K562 (cell line): ENCODE measurements at regions not wholly inside any gene's neighbourhood (a gene's known extent, or its start where the extent isn't known, plus 50 kb on each side); places are given as distances from the start of the nearest gene placed in this dataset.

Experiments used
- CBFA2T3 ChIP-seq: fragments of 450-650 bp; IDR thresholded peaks from 2 replicates; pipeline ENCODE4 v1.6.1; 2017
- CBX3 ChIP-seq, 2 experiments: IDR thresholded peaks; 1 replicate in 1 of 2; 2 replicates in 1 of 2; pipeline ENCODE4 v1.6.1; 2012; ENCODE audit warnings: inconsistent platforms in 2 of 2, low read length in 2 of 2, borderline replicate concordance in 1 of 2, control low read depth in 1 of 2
- ELK3 ChIP-seq: fragments of 450-650 bp; formaldehyde crosslinking; IDR thresholded peaks from 2 replicates; pipeline ENCODE4 v1.4.0; 2020; ENCODE audit warnings: mild to moderate bottlenecking
- NR2C2 ChIP-seq, 2 experiments: fragments of 200-800 bp in 1 of 2; sonication (Bioruptor generic) in 1 of 2; sonication (generic) in 1 of 2; formaldehyde crosslinking in 1 of 2; IDR thresholded peaks; 2 replicates each; pipeline versions ENCODE4 v1.6.1 to v1.8.0; 2016 to 2022; ENCODE audit warnings: mild to moderate bottlenecking in 1 of 2, missing compliant biosample characterization in 1 of 2, missing genetic modification characterization in 1 of 2, missing genetic modification reagents in 1 of 2
- PRMT5 ChIP-seq: sonication (generic); formaldehyde crosslinking; IDR thresholded peaks from 2 replicates; pipeline ENCODE4 v1.5.0; 2020; ENCODE audit warnings: missing genetic modification reagents
- PTRF ChIP-seq: fragments of 450-650 bp; IDR thresholded peaks from 2 replicates; pipeline ENCODE4 v1.6.1; 2016; ENCODE audit warnings: mild to moderate bottlenecking, missing genetic modification characterization, missing compliant biosample characterization
- SMAD1 ChIP-seq: fragments of 150-350 bp; IDR thresholded peaks from 2 replicates; pipeline ENCODE4 v1.6.1; 2014; ENCODE audit warnings: low read length, low read depth; ENCODE audit not compliant: partially characterized antibody
- SMARCA5 ChIP-seq: fragments of 450-650 bp; IDR thresholded peaks from 2 replicates; pipeline ENCODE4 v1.6.1; 2016
- ZBTB7A ChIP-seq: IDR thresholded peaks from 2 replicates; pipeline ENCODE4 v1.6.1; 2011; ENCODE audit warnings: low read depth, mild to moderate bottlenecking, low read length, moderate library complexity, borderline replicate concordance; ENCODE audit not compliant: control insufficient read depth
- ZFP30 ChIP-seq: fragments of 250-450 bp; sonication (Bioruptor Pico); IDR thresholded peaks from 2 replicates; pipeline ENCODE4 v1.8.0; 2022; ENCODE audit warnings: moderate library complexity, mild to moderate bottlenecking, inconsistent platforms, borderline replicate concordance
- ZNF311 ChIP-seq: fragments of 250-450 bp; sonication (Bioruptor Pico); IDR thresholded peaks from 2 replicates; pipeline ENCODE4 v1.4.0; 2020; ENCODE audit warnings: mild to moderate bottlenecking, moderate library complexity
- TF ChIP-seq, protein P1 (sequence below), 3 experiments: IDR thresholded peaks in 2 of 3; conservative IDR thresholded peaks in 1 of 3; 2 replicates each; pipeline ENCODE4 v1.5.1; 2011 to 2012; ENCODE audit warnings: low read length in 3 of 3, mild to moderate bottlenecking in 3 of 3, control low read depth in 2 of 3, improper control_type of control experiment in 1 of 3, inconsistent platforms in 1 of 3, low read depth in 1 of 3, mixed read lengths in 1 of 3, moderate library complexity in 1 of 3; ENCODE audit not compliant: insufficient read depth in 2 of 3
- TF ChIP-seq, protein P2 (sequence below): sonication (generic); formaldehyde crosslinking; IDR thresholded peaks from 2 replicates; pipeline ENCODE4 v1.8.1; 2022; ENCODE audit warnings: missing genetic modification reagents
- TF ChIP-seq, protein P3 (sequence below): fragments of 250-450 bp; sonication (Bioruptor Pico); IDR thresholded peaks from 2 replicates; pipeline ENCODE4 v1.5.1; 2021; ENCODE audit warnings: mild to moderate bottlenecking
- TF ChIP-seq, protein P4 (sequence below): fragments of 450-650 bp; formaldehyde crosslinking; IDR thresholded peaks from 2 replicates; pipeline ENCODE4 v1.4.0; 2022; ENCODE audit warnings: mild to moderate bottlenecking, moderate library complexity

DNA sequence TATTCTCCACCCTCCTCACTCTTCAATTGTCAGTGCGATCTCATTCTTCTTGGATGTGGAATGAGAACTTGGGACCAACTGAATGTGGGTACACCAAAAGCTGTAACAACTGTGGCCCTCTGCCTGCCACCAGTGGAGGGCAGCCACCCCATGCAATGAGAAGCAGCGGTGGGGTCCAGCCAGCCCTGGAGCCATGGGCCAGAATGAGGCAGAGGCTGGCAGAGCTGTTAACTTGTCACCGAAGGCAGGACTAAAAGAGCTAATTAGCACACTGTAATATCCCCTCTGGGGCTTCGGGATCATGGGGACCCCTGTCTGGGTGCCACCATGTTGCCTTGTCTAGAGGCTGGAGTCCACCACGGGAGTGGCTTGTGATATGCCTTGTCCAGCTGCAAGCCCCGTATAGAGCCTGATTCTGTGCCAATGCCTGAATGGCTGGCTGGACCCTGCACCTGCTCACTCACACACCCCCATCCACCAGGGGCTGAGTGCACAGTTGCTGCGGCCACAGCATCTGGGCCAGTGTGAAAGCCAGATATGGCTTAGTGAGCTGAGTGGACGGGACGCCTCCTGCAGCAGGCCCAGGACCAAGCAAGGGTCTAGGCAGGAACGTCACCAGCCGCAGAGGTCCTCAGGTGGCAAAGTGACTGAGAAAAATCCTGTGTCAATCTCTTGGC lies 680.5 kb downstream of the DSC3 start (continued):
- TF ChIP-seq, protein P1, sequence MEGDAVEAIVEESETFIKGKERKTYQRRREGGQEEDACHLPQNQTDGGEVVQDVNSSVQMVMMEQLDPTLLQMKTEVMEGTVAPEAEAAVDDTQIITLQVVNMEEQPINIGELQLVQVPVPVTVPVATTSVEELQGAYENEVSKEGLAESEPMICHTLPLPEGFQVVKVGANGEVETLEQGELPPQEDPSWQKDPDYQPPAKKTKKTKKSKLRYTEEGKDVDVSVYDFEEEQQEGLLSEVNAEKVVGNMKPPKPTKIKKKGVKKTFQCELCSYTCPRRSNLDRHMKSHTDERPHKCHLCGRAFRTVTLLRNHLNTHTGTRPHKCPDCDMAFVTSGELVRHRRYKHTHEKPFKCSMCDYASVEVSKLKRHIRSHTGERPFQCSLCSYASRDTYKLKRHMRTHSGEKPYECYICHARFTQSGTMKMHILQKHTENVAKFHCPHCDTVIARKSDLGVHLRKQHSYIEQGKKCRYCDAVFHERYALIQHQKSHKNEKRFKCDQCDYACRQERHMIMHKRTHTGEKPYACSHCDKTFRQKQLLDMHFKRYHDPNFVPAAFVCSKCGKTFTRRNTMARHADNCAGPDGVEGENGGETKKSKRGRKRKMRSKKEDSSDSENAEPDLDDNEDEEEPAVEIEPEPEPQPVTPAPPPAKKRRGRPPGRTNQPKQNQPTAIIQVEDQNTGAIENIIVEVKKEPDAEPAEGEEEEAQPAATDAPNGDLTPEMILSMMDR (IDR thresholded peaks at IDR 0.05 in 2 of 3, conservative IDR thresholded peaks at IDR 0.05 in 1 of 3; ENCODE audit: insufficient read depth in 2 of 3, low read depth in 1 of 3, low read length in 3 of 3) = peak in 2 of 3 experiments; percentile 2 to 11; a peak in 1 of 6 replicates
- TF ChIP-seq PRMT5 (CRISPR knock-in tag) = no peak
- TF ChIP-seq SMARCA5 = no peak
- no peak for TF ChIP-seq NR2C2 (CRISPR knock-in tag; IDR thresholded peaks at IDR 0.05)
- no peak for TF ChIP-seq NR2C2 (tag; IDR thresholded peaks at IDR 0.05)
- TF ChIP-seq, protein P2, sequence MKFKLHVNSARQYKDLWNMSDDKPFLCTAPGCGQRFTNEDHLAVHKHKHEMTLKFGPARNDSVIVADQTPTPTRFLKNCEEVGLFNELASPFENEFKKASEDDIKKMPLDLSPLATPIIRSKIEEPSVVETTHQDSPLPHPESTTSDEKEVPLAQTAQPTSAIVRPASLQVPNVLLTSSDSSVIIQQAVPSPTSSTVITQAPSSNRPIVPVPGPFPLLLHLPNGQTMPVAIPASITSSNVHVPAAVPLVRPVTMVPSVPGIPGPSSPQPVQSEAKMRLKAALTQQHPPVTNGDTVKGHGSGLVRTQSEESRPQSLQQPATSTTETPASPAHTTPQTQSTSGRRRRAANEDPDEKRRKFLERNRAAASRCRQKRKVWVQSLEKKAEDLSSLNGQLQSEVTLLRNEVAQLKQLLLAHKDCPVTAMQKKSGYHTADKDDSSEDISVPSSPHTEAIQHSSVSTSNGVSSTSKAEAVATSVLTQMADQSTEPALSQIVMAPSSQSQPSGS (CRISPR knock-in tag) = no peak
- 0 out of 2 replicates have a peak, but pooled peaks have one; percentile 16 for TF ChIP-seq CBFA2T3
- no peak for TF ChIP-seq ZFP30 (CRISPR knock-in tag)
- TF ChIP-seq, protein P3, sequence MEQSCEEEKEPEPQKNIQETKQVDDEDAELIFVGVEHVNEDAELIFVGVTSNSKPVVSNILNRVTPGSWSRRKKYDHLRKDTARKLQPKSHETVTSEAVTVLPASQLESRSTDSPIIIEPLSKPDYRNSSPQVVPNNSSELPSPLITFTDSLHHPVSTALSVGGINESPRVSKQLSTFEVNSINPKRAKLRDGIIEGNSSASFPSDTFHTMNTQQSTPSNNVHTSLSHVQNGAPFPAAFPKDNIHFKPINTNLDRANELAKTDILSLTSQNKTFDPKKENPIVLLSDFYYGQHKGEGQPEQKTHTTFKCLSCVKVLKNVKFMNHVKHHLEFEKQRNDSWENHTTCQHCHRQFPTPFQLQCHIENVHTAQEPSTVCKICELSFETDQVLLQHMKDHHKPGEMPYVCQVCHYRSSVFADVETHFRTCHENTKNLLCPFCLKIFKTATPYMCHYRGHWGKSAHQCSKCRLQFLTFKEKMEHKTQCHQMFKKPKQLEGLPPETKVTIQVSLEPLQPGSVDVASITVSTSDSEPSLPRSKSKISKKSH (CRISPR knock-in tag) = no peak
- TF ChIP-seq, protein P4, sequence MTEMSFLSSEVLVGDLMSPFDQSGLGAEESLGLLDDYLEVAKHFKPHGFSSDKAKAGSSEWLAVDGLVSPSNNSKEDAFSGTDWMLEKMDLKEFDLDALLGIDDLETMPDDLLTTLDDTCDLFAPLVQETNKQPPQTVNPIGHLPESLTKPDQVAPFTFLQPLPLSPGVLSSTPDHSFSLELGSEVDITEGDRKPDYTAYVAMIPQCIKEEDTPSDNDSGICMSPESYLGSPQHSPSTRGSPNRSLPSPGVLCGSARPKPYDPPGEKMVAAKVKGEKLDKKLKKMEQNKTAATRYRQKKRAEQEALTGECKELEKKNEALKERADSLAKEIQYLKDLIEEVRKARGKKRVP = no peak
- peak; percentile 23; the same call in 1 of the 2 replicates for TF ChIP-seq ZBTB7A
- no peak for TF ChIP-seq PTRF (tag)
- no peak for TF ChIP-seq ELK3 (CRISPR knock-in tag)
- no peak for TF ChIP-seq SMAD1
- no peak for TF ChIP-seq ZNF311 (CRISPR knock-in tag)
- TF ChIP-seq CBX3 (IDR thresholded peaks at IDR 0.05; ENCODE audit: borderline replicate concordance in 1 of 2, low read length in 2 of 2) = no peak
